Adrenal gland (tissue), 5 donors: ENCODE measurements at regions not wholly inside any gene's neighbourhood (a gene's known extent, or its start where the extent isn't known, plus 50 kb on each side); places are given as distances from the start of the nearest gene placed in this dataset.

ENCODE experiments used
- CTCF ChIP-seq, 6 experiments: fragments of 450-650 bp in 4 of 6; fragments of 200-600 bp in 2 of 6; sonication (generic) in 1 of 6; IDR thresholded peaks; 1 replicate in 5 of 6; 2 replicates in 1 of 6; pipeline versions ENCODE4 v1.5.1 to v1.8.0; 2016 to 2021; ENCODE audit warnings: antibody characterized with exemption in 6 of 6, mild to moderate bottlenecking in 2 of 6, moderate library complexity in 1 of 6
- POLR2A ChIP-seq, 2 donors: fragments of 450-650 bp; IDR thresholded peaks; one replicate each; pipeline ENCODE4 v1.6.1; 2017; ENCODE audit warnings: antibody characterized with exemption in 2 of 2, mild to moderate bottlenecking in 2 of 2, moderate library complexity in 1 of 2
- donor health status: DM: no; HTN: no; CAD: no.

GRCh38 chr3:73768524-73769308, 144.0 kb upstream of the PDZRN3 start:
- TF ChIP-seq CTCF (IDR thresholded peaks at IDR 0.05) (no peak), POLR2A (IDR thresholded peaks at IDR 0.05) (no peak)
